HEK293T (cell line): ENCODE measurements at regions not wholly inside any gene's neighbourhood (a gene's known extent, or its start where the extent isn't known, plus 50 kb on each side); places are given as distances from the start of the nearest gene placed in this dataset.
"Not testable (repeated sequence)": the region's sequence is repeated elsewhere in the genome, so short reads cannot be mapped to it uniquely, and the experiment has no call there.

Experiments used
- ARNT ChIP-seq: fragments of 450-650 bp; IDR thresholded peaks from 2 replicates; pipeline ENCODE4 v1.6.1; 2017; ENCODE audit warnings: mild to moderate bottlenecking
- BHLHE40 ChIP-seq: fragments of 450-650 bp; IDR thresholded peaks from 2 replicates; pipeline ENCODE4 v1.6.1; 2016; ENCODE audit warnings: mild to moderate bottlenecking, moderate library complexity, borderline replicate concordance
- FOXK2 ChIP-seq: fragments of 450-650 bp; IDR thresholded peaks from 2 replicates; pipeline ENCODE4 v1.6.1; 2016; ENCODE audit warnings: mild to moderate bottlenecking
- FOXM1 ChIP-seq: fragments of 450-650 bp; IDR thresholded peaks from 2 replicates; pipeline ENCODE4 v1.6.1; 2017; ENCODE audit warnings: mild to moderate bottlenecking, borderline replicate concordance
- L3MBTL2 ChIP-seq: fragments of 450-650 bp; conservative IDR thresholded peaks from 2 replicates; pipeline ENCODE4 v1.6.1; 2016; ENCODE audit warnings: mild to moderate bottlenecking
- LEF1 ChIP-seq: fragments of 450-650 bp; IDR thresholded peaks from 2 replicates; pipeline ENCODE4 v1.6.1; 2017; ENCODE audit warnings: mild to moderate bottlenecking, borderline replicate concordance
- TARDBP ChIP-seq: fragments of 450-650 bp; IDR thresholded peaks from 2 replicates; pipeline ENCODE4 v1.6.1; 2016
- ZNF384 ChIP-seq: fragments of 450-650 bp; IDR thresholded peaks from 2 replicates; pipeline ENCODE4 v1.6.1; 2016

- not testable (repeated sequence) for TF ChIP-seq FOXM1, ZNF384, LEF1, BHLHE40, FOXK2, ARNT, TARDBP, L3MBTL2
Measured at GRCh38 chr1:234795711-234796437, 185.9 kb upstream of the IRF2BP2 start.
